HG03378 (cell line): ENCODE measurements at regions not wholly inside any gene's neighbourhood (a gene's known extent, or its start where the extent isn't known, plus 50 kb on each side); places are given as distances from the start of the nearest gene placed in this dataset.
"Not testable (repeated sequence)": the region's sequence is repeated elsewhere in the genome, so short reads cannot be mapped to it uniquely, and the experiment has no call there.

ENCODE experiments used
- ATAC-seq: cut with Tn5 transposase; IDR thresholded peaks from one replicate; pipeline ENCODE4 v1.9.1; 2021; ENCODE audit warnings: mild to moderate bottlenecking, moderate library complexity; ENCODE audit not compliant: unreplicated experiment

GRCh38 chr12:128021561-128021960 is 245.4 kb upstream of the TMEM132C start:
- ATAC-seq, result no peak

GRCh38 chr12:128025589-128026245 is 241.3 kb upstream of the TMEM132C start:
- ATAC-seq, result no peak

- ATAC-seq, result no peak
Observed at GRCh38 chr12:128026696-128027574, 240.0 kb upstream of the TMEM132C start.

DNA sequence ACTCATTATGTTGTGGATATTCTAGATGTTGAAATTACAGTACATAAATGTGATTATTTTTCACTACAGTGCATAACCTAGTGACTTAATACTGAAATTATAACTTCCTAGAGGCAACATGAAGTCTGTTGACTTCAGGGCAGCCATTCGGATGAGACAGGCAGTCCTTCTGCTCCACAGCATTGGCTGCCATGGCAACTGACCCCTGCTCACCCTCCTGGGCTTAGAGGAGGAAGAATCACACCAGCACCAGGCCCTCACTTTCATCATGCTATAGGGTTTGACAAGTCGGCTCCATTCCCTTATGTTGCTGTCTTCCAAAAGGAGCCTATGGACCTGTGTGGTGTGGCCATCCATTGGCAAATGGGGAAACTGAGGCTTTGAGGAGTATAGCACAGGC is 233.5 kb upstream of the TMEM132C start:
- ATAC-seq, result no peak

DNA sequence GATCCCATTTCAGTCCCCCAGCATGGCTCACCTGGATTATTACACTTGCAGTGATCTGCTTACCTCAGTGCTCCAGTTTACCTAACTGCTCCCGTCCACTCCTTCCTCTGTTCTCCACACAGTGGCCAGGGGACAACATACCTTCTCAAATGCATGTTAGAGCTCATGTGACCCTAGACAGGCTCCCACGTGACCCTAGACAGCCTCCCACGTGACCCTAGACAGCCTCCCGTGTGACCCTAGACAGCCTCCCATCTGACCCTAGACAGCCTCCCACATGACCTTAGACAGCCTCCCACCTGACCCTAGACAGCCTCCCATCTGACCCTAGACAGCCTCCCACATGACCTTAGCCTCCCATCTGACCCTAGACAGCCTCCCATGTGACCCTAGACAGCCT is 226.0 kb upstream of the TMEM132C start:
- ATAC-seq, result no peak

DNA sequence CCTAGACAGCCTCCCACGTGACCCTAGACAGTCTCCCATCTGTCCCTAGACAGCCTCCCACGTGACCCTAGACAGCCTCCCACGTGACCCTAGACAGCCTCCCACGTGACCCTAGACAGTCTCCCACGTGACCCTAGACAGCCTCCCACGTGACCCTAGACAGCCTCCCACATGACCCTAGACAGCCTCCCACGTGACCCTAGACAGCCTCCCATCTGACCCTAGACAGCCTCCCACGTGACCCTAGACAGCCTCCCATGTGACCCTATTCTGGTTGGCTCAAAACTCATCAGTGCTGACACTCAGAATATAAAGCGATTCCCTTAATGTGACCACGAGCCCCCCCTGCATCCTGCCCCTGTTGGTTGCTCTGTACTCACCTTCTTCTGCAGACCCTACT is 224.7 kb upstream of the TMEM132C start:
- not testable (repeated sequence) for ATAC-seq

- no peak for ATAC-seq
Observed at GRCh38 chr12:128042825-128043224, 224.1 kb upstream of the TMEM132C start.

DNA sequence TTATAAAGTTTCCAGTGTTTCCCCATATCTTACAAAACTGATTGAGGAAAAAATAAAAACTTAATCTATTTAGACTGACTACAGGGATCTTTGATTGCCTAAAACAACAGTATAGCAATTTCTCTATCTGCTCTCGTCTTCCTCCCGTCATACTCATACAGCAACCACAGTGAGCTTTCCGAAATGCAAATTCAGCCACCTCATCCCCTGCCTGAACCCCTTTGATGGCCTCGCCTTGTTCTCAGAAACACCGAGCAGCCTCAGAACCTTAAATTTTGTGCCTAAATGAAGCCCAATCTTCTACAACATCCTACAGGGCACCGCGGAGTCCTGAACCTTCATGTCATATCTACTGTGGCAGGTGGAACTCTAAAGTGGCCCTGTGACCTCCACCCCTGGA is 223.7 kb upstream of the TMEM132C start:
- ATAC-seq, result no peak

DNA sequence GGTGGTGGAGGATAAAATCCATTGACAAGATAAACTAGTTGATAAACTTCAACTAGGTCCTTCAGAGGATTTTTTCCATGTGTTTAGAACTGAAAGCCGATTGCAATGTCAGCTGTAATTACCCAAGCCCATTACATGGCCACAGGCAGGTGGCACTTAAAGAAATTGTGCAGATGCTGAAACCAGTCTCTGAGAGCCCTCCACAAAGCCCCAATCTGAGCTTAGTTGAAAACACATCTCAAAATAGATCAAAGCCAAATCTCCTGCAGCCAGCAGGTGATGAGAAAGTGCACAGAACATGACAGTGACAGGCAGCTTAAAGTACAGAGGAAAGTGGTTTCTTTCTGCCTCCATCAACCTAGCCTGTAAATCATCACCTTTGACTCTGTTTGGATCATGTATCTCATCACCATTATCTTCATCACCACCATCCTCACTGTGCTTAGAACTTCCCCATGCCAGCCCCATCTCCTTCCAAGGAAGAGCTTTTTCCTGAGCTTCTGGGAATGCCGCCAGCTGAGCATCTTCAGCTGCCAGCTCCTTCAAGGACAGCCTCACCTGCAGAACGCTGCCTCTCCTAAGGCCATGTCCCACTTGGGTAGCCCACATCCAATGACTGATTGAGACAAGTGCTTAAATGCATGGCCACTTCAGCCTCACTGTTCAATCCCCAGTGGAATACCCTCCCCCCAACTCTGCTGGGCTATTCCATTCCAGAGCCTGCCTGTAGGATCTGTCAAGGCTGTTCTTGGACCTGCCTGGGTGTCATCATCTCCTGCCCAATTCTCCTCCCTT is 219.5 kb upstream of the TMEM132C start:
- no peak for ATAC-seq

DNA sequence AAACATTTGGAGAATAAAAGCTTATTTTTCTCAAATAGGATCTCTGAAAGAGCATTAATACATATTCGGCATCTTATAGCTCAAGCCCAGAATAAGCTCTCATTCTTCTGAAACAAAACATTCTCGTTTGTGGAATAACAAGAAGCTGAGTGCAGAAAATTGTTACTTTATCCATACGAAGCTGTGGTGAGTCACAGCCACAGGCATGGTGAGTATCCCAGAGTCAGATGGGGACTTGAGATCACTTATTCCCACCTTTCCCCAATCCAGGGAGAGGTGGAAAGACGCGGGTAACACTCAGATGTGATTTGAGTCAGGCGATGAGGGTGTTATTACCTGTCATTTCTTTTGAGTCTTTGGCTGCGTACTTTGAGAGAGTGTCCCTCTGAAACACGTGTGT is 214.6 kb upstream of the TMEM132C start:
- no peak for ATAC-seq

DNA sequence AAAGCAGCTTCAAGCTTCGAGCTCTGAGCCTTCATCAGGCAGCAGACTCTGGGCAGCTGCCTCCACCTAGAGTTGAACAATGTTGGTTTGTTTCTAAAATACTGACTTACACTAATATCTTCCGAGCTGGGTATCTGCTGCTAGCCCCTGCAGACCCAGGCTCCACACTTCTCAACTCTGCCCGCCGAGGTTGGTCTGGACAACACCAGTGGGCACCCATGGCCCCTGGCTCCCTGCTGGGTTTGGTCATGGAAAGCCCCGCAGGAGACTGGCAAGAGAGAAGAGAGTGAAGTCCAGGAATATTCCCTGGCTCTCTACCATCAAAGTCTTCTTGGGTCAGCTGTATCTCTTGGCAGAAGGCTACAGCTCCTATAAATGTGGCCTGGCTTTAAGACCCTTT is 214.2 kb upstream of the TMEM132C start:
- no peak for ATAC-seq

DNA sequence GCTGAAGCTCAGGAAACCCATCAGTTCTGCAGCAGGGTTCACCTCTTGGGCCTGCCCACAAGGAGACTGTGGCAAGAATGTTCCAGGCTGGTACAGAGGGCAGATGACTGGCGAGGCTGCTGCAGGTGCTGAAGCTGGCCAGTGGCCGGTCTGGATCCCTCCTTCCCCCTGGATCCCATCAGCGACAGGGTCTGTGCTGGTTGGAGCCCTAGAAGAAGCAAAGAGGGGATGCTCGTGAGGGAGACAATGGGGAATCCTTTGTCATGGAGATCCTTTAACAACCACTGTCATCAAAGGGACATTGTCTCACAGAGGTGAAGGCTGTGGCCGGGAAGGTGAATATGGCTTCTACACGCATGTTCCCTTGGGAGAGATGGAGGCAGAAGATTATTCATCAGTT is 211.4 kb upstream of the TMEM132C start:
- ATAC-seq, result no peak

DNA sequence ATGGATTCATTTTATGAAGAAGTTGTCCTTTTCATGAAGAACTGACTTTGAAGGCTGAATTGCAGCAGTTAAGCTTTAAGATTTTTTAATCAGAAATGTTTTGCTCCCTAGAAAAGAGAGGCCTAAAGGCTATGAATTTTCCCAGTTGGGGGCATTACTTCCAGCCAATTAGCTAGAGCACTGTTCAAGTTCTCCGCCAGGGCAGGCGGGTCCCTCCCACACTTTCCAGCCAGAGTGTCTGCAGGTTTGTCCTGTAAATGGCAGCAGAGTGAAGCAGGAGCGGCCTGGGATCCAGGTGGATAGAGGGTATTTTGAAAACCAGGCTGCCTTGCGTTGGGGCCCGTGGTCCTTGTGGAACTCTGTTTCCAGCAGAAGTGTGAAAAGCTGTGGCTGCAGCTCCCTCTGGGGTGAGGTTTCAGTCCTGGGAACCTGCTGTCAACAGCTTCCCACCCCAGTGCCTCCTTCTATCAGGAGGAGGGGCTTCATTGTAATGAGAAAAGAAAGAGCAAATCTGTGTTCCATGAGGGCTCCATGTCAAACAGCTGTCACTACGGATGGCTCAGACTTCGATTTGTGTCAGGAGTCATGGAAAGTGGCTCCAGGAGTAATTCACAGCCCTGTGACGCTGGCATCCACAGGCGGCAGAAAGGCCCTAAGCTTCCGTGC is 210.7 kb upstream of the TMEM132C start:
- ATAC-seq, result no peak

DNA sequence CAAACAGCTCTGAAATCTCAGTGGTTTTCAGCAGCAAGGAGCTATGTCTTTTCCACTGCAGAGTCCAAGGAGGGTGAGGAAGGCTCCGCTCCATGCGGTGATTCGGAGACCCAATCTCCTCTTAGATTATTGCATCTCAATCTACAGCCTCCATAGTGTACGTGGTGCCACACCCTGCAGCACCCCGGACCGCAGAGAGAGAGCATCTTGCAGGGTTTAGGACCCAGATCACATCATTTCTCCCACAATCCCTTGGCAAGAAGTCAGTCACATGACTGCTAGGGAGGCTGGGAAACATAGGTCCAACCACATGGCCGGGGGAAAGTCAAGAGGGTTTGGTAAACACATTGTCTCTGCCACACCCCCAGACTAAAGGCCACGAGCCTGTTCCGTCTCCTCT is 209.4 kb upstream of the TMEM132C start:
- ATAC-seq, result no peak

- ATAC-seq, result no peak
Observed at GRCh38 chr12:128059621-128060370, 207.2 kb upstream of the TMEM132C start.

DNA sequence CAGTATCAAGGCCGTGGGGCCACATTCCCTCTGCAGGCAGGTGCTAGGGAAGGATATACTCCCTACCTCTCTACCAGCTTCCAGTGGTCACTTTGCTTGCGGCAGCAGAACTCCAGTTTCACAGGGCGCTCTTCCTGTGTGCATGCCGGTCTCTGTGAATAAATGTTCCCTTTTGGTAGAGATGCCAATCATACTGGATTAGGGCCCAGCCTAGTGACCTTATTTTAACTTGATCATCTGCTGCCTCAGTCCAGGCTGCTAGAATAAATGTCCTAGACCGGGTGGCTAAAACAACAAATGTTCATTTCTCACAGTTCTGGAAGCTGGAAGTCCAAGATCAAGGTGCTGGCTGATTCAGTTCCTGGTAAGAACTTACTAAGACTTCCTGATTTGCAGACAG is 198.8 kb upstream of the TMEM132C start:
- no peak for ATAC-seq

GRCh38 chr12:128069359-128069997 is 197.5 kb upstream of the TMEM132C start:
- ATAC-seq, result peak; percentile 72

DNA sequence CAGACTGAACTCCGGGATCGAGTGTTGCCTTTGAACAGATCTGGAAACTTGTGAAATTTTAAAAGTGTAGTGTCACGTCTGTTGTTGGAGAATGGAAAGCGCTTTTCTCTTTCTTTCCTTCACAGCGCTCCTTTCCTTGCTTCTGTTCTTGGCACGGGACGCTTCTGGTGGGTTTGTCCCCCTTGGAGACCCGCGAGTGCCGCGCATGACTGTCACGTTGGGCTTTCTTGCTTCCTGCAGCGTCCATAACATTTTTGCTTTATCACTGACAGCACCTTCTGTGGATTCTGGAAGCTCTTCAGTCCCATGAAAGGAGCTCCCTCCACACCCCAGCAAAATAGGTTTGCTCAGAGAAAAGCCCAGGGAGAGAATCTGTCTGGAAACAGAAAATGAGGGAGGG is 193.0 kb upstream of the TMEM132C start:
- ATAC-seq, result no peak

DNA sequence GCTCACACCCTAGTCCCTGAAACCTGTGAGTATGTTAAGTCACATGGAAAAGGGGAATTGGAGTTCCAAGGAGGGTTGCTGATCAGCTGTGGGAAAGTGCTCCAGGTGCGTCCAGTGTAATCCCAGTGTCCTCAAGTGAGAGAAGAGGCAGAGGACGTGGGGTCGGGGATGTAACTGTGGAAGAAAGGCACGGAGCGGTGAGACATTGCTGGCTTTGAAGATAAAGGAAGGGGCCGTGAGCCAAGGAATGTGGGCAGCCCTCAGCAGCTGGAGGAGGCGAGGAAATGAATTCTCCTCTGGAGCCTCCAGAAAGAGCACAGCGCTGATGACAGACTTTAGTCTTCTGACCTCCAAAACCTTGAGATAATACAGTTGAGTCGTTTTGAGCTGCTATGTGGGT is 191.6 kb upstream of the TMEM132C start:
- ATAC-seq, result no peak

GRCh38 chr12:128076188-128076587 is 190.8 kb upstream of the TMEM132C start:
- no peak for ATAC-seq
